ENCODE measurements at regions not wholly inside any gene's neighbourhood (a gene's known extent, or its start where the extent isn't known, plus 50 kb on each side); places are given as distances from the start of the nearest gene placed in this dataset.

- TF ChIP-seq CTCF (IDR thresholded peaks at IDR 0.05) (no peak), POLR2A (IDR thresholded peaks at IDR 0.05) (no peak)
These were observed 169.2 kb downstream of the TMA16 start for GRCh38 chr4:163663454-163664225.
